BLaER1 (cell line): ENCODE measurements at regions not wholly inside any gene's neighbourhood (a gene's known extent, or its start where the extent isn't known, plus 50 kb on each side); places are given as distances from the start of the nearest gene placed in this dataset.
A peak's percentile ranks its signal among the peaks of the same experiment; 100 is the strongest.
"Not testable (repeated sequence)": the region's sequence is repeated elsewhere in the genome, so short reads cannot be mapped to it uniquely, and the experiment has no call there.

Experiments used
- H3K27ac ChIP-seq: shearing (Covaris generic); formaldehyde crosslinking; 2 replicates; pipeline ENCODE4 v1.8.1; 2022
- H3K27me3 ChIP-seq: shearing (Covaris generic); formaldehyde crosslinking; 2 replicates; pipeline ENCODE4 v1.8.1; 2022
- H3K36me3 ChIP-seq: shearing (Covaris generic); formaldehyde crosslinking; 2 replicates; pipeline ENCODE4 v1.8.1; 2022
- H3K4me1 ChIP-seq: shearing (Covaris generic); formaldehyde crosslinking; 2 replicates; pipeline ENCODE4 v1.8.1; 2022
- H3K4me2 ChIP-seq: shearing (Covaris generic); formaldehyde crosslinking; 2 replicates; pipeline ENCODE4 v1.8.1; 2022
- H3K4me3 ChIP-seq: shearing (Covaris generic); formaldehyde crosslinking; 2 replicates; pipeline ENCODE4 v1.8.1; 2022
- H3K9ac ChIP-seq: shearing (Covaris generic); formaldehyde crosslinking; 2 replicates; pipeline ENCODE4 v1.8.1; 2022
- H3K9me3 ChIP-seq: shearing (Covaris generic); formaldehyde crosslinking; 2 replicates; pipeline ENCODE4 v1.8.1; 2022
- H4K20me1 ChIP-seq: shearing (Covaris generic); formaldehyde crosslinking; 2 replicates; pipeline ENCODE4 v1.8.1; 2022
- Cebpa-rat ChIP-seq: shearing (Covaris generic); IDR thresholded peaks from 2 replicates; pipeline ENCODE4 v1.8.1; 2022

- Histone ChIP-seq H3K27ac (no peak overlapping the region), H3K4me2 (no peak overlapping the region), H3K9me3 (peaks cover 16% of the 10 kb centered on the region), H3K9ac (no peak overlapping the region), H3K4me1 (peaks cover 43% of the 10 kb centered on the region), H3K4me3 (no peak overlapping the region), H4K20me1 (no peaks in the 10 kb centered on the region), H3K36me3 (no peaks in the 10 kb centered on the region), H3K27me3 (no peaks in the 10 kb centered on the region)
- TF ChIP-seq Cebpa-rat = no peak
These were observed 79.7 kb upstream of the AFDN start for GRCh38 chr6:167746975-167747374.

DNA sequence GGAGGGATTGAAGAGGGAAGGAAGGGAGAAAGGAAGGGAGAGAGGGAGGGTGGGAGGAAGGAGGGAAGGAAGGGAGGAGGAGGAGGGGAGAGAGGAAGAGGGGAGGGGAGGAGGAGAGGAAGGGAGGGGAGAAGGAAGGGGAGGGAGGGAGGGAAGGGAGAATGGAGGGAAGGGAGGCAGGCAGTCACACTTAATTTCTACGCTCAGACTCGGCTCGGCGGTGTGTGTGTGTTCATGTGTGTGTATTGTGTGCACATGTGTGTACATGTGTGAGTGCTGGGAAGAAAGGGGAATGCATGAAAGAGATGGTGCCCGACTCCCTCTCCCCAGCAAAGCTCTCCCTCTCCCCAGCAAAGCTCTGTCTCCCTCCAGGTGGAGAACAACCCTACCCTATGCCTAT lies 79.1 kb upstream of the AFDN start:
- Histone ChIP-seq H3K27me3 (no peaks in the 10 kb centered on the region), H4K20me1 (no peaks in the 10 kb centered on the region), H3K27ac (peak overlapping the region; percentile 18; the same call in 1 of the 2 replicates), H3K36me3 (no peaks in the 10 kb centered on the region), H3K9ac (no peak overlapping the region), H3K4me3 (no peak overlapping the region), H3K4me2 (peak overlapping the region; percentile 77), H3K4me1 (peaks cover 43% of the 10 kb centered on the region), H3K9me3 (peaks cover 16% of the 10 kb centered on the region)
- TF ChIP-seq Cebpa-rat = no peak

GRCh38 chr6:167748046-167748445 lies 78.7 kb upstream of the AFDN start:
- Histone ChIP-seq H3K27me3 (no peaks in the 10 kb centered on the region), H3K9me3 (peaks cover 13% of the 10 kb centered on the region), H3K36me3 (no peaks in the 10 kb centered on the region), H3K4me2 (peak overlapping the region; percentile 77), H3K27ac (peak overlapping the region; percentile 18; the same call in 1 of the 2 replicates), H3K4me1 (peaks cover 43% of the 10 kb centered on the region), H4K20me1 (no peaks in the 10 kb centered on the region), H3K9ac (no peak overlapping the region), H3K4me3 (no peak overlapping the region)
- TF ChIP-seq Cebpa-rat = no peak

DNA sequence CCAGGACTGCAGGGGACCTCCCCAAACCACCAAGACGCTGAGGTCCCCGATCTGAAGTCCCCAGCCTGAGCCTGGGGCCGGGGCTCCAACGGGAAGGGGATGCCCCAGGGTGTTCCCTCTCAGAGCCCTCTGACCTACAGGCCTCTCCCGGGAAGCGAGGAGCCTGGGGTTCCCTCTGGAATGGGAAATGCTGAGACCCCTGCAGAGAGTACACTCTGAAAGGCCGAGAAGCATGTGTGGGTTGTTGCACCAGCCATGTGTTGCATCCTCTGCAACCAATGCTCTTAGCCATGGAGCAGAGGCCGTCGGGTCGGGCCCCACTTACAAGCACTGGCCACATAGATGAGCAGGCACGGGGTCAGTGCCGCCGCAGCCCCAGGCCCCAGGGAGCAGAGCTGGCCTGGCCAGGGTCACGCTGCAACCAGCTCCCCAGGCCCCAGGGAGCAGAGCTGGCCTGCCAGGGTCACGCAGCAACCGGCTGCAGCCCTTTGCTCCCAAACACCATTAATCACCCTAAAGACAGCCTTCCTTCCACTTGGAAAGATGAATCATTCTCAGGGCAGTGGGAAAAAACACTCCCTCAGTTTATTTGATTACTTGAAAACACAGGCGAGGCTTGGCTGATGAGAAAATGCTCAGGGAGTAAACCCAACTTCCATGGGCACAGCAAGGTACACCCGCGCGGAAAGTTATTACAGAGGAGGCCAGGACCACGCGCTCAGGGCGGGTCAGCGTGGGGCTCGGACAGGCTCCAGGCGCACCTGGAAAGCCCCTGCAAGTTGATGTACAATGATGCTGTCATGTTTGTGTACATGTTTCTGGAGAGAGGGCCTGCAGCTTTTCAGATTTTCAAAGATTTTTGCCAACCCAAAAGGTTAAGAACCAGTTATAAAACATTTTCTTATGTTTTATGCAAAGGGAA lies 78.0 kb upstream of the AFDN start:
- H3K9ac ChIP-seq = no peak overlapping the region
- H3K36me3 ChIP-seq = no peaks in the 10 kb centered on the region
- peaks cover 11% of the 10 kb centered on the region for H3K9me3 ChIP-seq
- no peak overlapping the region for H3K4me3 ChIP-seq
- H3K27me3 ChIP-seq = no peaks in the 10 kb centered on the region
- TF ChIP-seq Cebpa-rat = no peak
- H3K4me2 ChIP-seq = peak overlapping the region; percentile 77
- H3K4me1 ChIP-seq = peaks cover 43% of the 10 kb centered on the region
- H3K27ac ChIP-seq = 0 out of 2 replicates have a peak overlapping the region, but pooled peaks have one; percentile 18
- no peaks in the 10 kb centered on the region for H4K20me1 ChIP-seq

GRCh38 chr6:167750956-167751358 lies 75.8 kb upstream of the AFDN start:
- H3K4me2 ChIP-seq = no peak overlapping the region
- H4K20me1 ChIP-seq = no peaks in the 10 kb centered on the region
- H3K9me3 ChIP-seq = peaks cover 14% of the 10 kb centered on the region
- no peak for TF ChIP-seq Cebpa-rat
- peaks cover 21% of the 10 kb centered on the region for H3K4me1 ChIP-seq
- H3K27me3 ChIP-seq = no peaks in the 10 kb centered on the region
- no peak overlapping the region for H3K4me3 ChIP-seq
- H3K27ac ChIP-seq = no peak overlapping the region
- H3K9ac ChIP-seq = no peak overlapping the region
- no peaks in the 10 kb centered on the region for H3K36me3 ChIP-seq

DNA sequence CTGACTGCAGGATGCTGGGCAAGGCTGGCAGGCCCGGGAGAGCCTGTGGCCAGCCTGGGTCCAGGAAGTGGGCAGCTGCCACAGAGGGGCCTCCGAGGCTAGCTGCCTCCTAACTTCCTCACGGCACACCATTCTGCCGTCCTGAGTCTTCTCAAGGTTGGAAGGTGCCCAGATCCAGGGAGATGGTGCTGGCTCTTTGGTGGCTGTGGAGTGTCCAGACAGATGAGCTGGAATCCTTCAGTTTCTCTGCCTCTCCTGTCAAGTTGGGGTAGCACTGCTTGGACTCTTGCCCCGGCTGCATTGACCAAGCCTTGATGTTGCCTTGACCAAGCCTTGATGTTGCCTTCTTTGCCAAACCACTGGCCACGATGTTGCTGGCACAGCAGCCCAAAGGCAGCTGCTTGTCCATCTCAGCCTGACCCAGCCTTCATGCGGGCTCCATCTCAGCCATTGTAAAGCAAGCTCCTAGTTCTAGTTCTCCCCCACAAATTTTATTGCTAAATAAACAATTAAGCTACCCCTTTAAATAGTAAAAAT lies 75.1 kb upstream of the AFDN start:
- Histone ChIP-seq H3K27ac (no peak overlapping the region), H3K9me3 (peaks cover 14% of the 10 kb centered on the region), H3K4me1 (peaks cover 19% of the 10 kb centered on the region), H4K20me1 (no peaks in the 10 kb centered on the region), H3K4me2 (no peak overlapping the region), H3K9ac (no peak overlapping the region), H3K27me3 (no peaks in the 10 kb centered on the region), H3K4me3 (no peak overlapping the region), H3K36me3 (no peaks in the 10 kb centered on the region)
- TF ChIP-seq Cebpa-rat = no peak

- H3K4me1 ChIP-seq = peaks cover 12% of the 10 kb centered on the region
- not testable (repeated sequence) for H3K4me3 ChIP-seq, H4K20me1 ChIP-seq
These were observed 73.4 kb upstream of the AFDN start for GRCh38 chr6:167753281-167753680.

GRCh38 chr6:167754691-167755090 lies 72.0 kb upstream of the AFDN start:
- Histone ChIP-seq H3K4me2 (no peak overlapping the region), H3K9me3 (peaks cover 14% of the 10 kb centered on the region), H3K27ac (no peak overlapping the region), H4K20me1 (no peaks in the 10 kb centered on the region), H3K9ac (no peak overlapping the region), H3K4me3 (no peak overlapping the region), H3K27me3 (no peaks in the 10 kb centered on the region), H3K36me3 (no peaks in the 10 kb centered on the region), H3K4me1 (peaks cover 6% of the 10 kb centered on the region)
- TF ChIP-seq Cebpa-rat = no peak

More at GRCh38 chr6:167753281-167753680, 73.4 kb upstream of the AFDN start:
- peaks cover 14% of the 10 kb centered on the region for H3K9me3 ChIP-seq
- not testable (repeated sequence) for H3K27me3 ChIP-seq, H3K9ac ChIP-seq, H3K27ac ChIP-seq, H3K36me3 ChIP-seq, H3K4me2 ChIP-seq

GRCh38 chr6:167755461-167755860 lies 71.2 kb upstream of the AFDN start:
- Histone ChIP-seq H3K36me3 (no peaks in the 10 kb centered on the region), H3K27me3 (no peaks in the 10 kb centered on the region), H3K4me2 (no peak overlapping the region), H3K9me3 (peaks cover 14% of the 10 kb centered on the region), H3K4me1 (peaks cover 6% of the 10 kb centered on the region), H4K20me1 (no peaks in the 10 kb centered on the region), H3K9ac (no peak overlapping the region), H3K4me3 (no peak overlapping the region), H3K27ac (no peak overlapping the region)
- TF ChIP-seq Cebpa-rat = no peak

DNA sequence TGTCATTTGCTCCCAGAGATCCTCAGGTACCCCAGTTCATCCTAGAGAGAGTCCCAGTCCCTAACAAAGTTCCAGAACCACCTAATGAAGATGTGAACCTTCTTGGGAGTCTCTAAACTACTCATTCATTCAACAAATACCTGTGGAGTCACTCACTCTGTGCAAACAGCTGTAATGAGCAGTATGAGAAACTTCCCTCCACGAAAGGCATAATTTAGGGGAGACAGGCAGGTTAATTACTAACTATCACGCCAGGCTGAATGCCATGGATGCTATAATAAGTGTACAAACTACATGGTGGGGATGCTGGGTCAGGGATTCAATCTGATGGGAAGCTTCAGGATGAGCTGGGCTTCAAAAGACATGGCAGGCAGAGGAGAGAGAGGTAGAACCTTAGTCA lies 70.1 kb upstream of the AFDN start:
- Histone ChIP-seq H3K27ac (no peak overlapping the region), H4K20me1 (no peaks in the 10 kb centered on the region), H3K4me2 (no peak overlapping the region), H3K9ac (no peak overlapping the region), H3K27me3 (no peaks in the 10 kb centered on the region), H3K36me3 (no peaks in the 10 kb centered on the region), H3K4me3 (no peak overlapping the region), H3K4me1 (peaks cover 2% of the 10 kb centered on the region), H3K9me3 (peaks cover 14% of the 10 kb centered on the region)
- no peak for TF ChIP-seq Cebpa-rat
